MCF 10A (cell line): ENCODE measurements at regions not wholly inside any gene's neighbourhood (a gene's known extent, or its start where the extent isn't known, plus 50 kb on each side); places are given as distances from the start of the nearest gene placed in this dataset.

Experiments
- BruUV-seq: library from RNA; stranded (reverse); fragments of 400-500 nt; replicated peaks from 2 replicates; lab custom pipeline; 2021; lab: Mats Ljungman, UMichigan
- CTCF ChIA-PET: fragments of 300-600 bp; sonication (Branson Sonifier 250); formaldehyde crosslinking; extraction: SDS; loops from one replicate; lab custom pipeline; 2021; ENCODE audit warnings: antibody characterized with exemption, inconsistent platforms; lab: Yijun Ruan, JAX
- POLR2A ChIA-PET: fragments of 300-600, 350-650 bp; sonication (Branson Sonifier 250); formaldehyde crosslinking; extraction: SDS; loops from one replicate; lab custom pipeline; 2020; ENCODE audit warnings: antibody characterized with exemption, inconsistent platforms; lab: Yijun Ruan, JAX
- DNase-seq: peaks from one replicate; pipeline ENCODE4 v3.0.0-alpha.2; 2018; ENCODE audit not compliant: unreplicated experiment
- H3K27ac Mint-ChIP-seq: one replicate; pipeline ENCODE4 v1.8.0; 2022; ENCODE audit warnings: mild to moderate bottlenecking, low read depth, mixed read lengths; ENCODE audit not compliant: unreplicated experiment
- H3K27me3 Mint-ChIP-seq: one replicate; pipeline ENCODE4 v1.8.0; 2022; ENCODE audit warnings: mixed read lengths; ENCODE audit not compliant: insufficient read depth, unreplicated experiment
- H3K36me3 Mint-ChIP-seq: one replicate; pipeline ENCODE4 v1.8.0; 2022; ENCODE audit warnings: mild to moderate bottlenecking, moderate library complexity, mixed read lengths; ENCODE audit not compliant: insufficient read depth, unreplicated experiment
- H3K4me1 Mint-ChIP-seq: one replicate; pipeline ENCODE4 v1.8.0; 2022; ENCODE audit warnings: mixed read lengths; ENCODE audit not compliant: insufficient read depth, unreplicated experiment
- H3K4me3 Mint-ChIP-seq: one replicate; pipeline ENCODE4 v1.8.0; 2022; ENCODE audit warnings: mild to moderate bottlenecking, moderate library complexity, mixed read lengths; ENCODE audit not compliant: unreplicated experiment
- H3K9me3 Mint-ChIP-seq: one replicate; pipeline ENCODE4 v1.8.0; 2022; ENCODE audit warnings: mixed read lengths; ENCODE audit not compliant: unreplicated experiment
- intact Hi-C: fragments of 100-400 bp; cut with micrococcal nuclease; formaldehyde crosslinking; loops from 2 replicates; pipeline ENCODE4 v1.14.1; 2022
- TF ChIP-seq, protein P1 (sequence below): fragments of 200-600 bp; IDR thresholded peaks from one replicate; pipeline ENCODE4 v1.8.0; 2022; ENCODE audit warnings: antibody characterized with exemption, mild to moderate bottlenecking; ENCODE audit not compliant: unreplicated experiment

DNA sequence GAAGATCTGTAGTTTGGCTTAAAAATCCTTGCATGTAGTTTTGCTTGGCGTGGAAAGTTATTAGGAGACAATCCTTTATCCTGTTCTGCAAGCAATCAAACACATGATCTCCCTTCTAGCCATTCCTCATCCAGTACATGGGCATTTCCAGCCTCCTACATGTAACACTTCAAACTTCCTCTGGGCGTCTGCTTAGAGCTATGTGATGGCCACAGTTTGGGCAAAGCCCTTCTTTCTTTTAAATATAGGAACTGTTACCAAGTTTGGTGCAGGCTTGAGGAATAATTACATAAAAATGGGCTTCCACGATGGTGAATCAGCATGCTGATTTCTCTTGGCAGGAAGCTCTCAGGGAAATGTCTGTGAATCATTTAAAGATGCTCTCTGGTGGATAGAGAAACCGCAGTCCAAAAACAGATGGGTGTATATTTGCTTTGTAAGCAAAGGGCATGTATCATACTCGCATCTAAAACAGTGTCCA, 176.9 kb upstream of the FMN2 start:
- no peak overlapping the region for H3K4me3 Mint-ChIP-seq
- H3K27me3 Mint-ChIP-seq: no peaks in the 10 kb centered on the region
- intact Hi-C loops: loop anchor here (2.0 to 5.0 kb wide), 2 partner anchors 62 to 952 kb away; no protein-coding TSS in a partner anchor
- H3K36me3 Mint-ChIP-seq: no peaks in the 10 kb centered on the region
- BruUV-seq: no TSS peak
- POLR2A ChIA-PET: interaction anchor here (0.7 to 1.8 kb wide), 4 partner anchors 14 to 239 kb away, joined by 3 to 4 read pairs (median 3); no protein-coding TSS in a partner anchor
- peak; percentile 94 for DNase-seq
- no peaks in the 10 kb centered on the region for H3K9me3 Mint-ChIP-seq
- peak overlapping the region; percentile 59 for H3K27ac Mint-ChIP-seq
- CTCF ChIA-PET: interaction anchor here (0.6 to 2.6 kb wide), 13 partner anchors 8 to 1214 kb away, joined by 3 to 13 read pairs (median 4); no protein-coding TSS in a partner anchor
- TF ChIP-seq, protein P1, sequence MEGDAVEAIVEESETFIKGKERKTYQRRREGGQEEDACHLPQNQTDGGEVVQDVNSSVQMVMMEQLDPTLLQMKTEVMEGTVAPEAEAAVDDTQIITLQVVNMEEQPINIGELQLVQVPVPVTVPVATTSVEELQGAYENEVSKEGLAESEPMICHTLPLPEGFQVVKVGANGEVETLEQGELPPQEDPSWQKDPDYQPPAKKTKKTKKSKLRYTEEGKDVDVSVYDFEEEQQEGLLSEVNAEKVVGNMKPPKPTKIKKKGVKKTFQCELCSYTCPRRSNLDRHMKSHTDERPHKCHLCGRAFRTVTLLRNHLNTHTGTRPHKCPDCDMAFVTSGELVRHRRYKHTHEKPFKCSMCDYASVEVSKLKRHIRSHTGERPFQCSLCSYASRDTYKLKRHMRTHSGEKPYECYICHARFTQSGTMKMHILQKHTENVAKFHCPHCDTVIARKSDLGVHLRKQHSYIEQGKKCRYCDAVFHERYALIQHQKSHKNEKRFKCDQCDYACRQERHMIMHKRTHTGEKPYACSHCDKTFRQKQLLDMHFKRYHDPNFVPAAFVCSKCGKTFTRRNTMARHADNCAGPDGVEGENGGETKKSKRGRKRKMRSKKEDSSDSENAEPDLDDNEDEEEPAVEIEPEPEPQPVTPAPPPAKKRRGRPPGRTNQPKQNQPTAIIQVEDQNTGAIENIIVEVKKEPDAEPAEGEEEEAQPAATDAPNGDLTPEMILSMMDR: peak; percentile 18
- peaks cover 40% of the 10 kb centered on the region for H3K4me1 Mint-ChIP-seq

DNA sequence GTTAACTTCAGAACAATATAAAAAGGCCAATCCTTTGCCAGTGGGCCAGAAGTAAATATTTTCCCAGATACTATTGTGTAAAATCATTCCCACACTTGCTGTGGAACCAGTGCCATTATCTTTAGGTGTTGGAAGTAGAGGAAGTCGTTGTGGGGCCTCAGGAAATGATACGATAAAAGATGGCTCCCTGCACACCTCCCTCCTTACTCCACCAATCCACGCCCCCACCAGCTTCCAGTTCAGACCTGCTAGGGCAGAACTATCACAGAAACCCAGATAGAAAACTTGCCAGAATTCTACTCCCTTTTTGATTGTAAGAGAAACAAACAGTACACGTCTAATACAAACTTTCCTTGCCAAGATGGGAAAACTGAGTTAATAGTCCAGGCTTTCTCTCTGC, 173.0 kb upstream of the FMN2 start:
- H3K4me3 Mint-ChIP-seq: no peak overlapping the region
- BruUV-seq: no TSS peak
- H3K36me3 Mint-ChIP-seq: no peaks in the 10 kb centered on the region
- POLR2A ChIA-PET: interaction anchor here (0.7 to 1.1 kb wide), 3 partner anchors 10 to 1238 kb away, joined by 3 to 5 read pairs (median 3); no protein-coding TSS in a partner anchor
- DNase-seq: no peak
- peaks cover 15% of the 10 kb centered on the region for H3K4me1 Mint-ChIP-seq
- TF ChIP-seq, protein P1: no peak
- CTCF ChIA-PET: interaction anchor here (0.5 to 2.1 kb wide), 4 partner anchors 33 to 480 kb away, joined by 3 to 12 read pairs (median 4); no protein-coding TSS in a partner anchor
- H3K9me3 Mint-ChIP-seq: peaks cover 7% of the 10 kb centered on the region
- intact Hi-C loops: no loop called here
- H3K27ac Mint-ChIP-seq: no peak overlapping the region
- no peaks in the 10 kb centered on the region for H3K27me3 Mint-ChIP-seq

DNA sequence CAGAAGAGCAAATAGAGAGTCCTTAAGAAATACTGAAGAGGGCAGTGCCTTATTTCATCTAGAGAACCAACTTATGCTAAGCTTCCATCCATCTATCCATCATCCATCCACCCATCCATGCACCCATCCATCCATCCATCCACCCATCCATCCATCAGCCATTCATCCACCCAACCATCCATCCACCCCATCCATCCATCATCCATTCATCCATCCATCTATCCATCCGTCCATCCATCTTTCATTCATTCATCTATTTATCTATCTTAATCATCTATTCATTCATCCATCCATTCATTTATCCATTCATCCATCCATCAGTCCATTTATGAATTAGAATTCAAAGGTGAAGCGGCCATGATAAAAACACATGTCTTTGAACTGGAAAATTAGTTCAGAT, 171.5 kb upstream of the FMN2 start:
- H3K4me3 Mint-ChIP-seq: no peak overlapping the region
- H3K9me3 Mint-ChIP-seq: peaks cover 7% of the 10 kb centered on the region
- no peak overlapping the region for H3K27ac Mint-ChIP-seq
- no TSS peak for BruUV-seq
- no peak for DNase-seq
- no peaks in the 10 kb centered on the region for H3K36me3 Mint-ChIP-seq
- intact Hi-C loops: no loop called here
- POLR2A ChIA-PET: interaction anchor here (0.6 kb wide), 1 partner anchor 527 kb away, joined by 3 read pairs; no protein-coding TSS in a partner anchor
- peaks cover 4% of the 10 kb centered on the region for H3K4me1 Mint-ChIP-seq
- CTCF ChIA-PET: interaction anchor here (0.7 to 2.1 kb wide), 5 partner anchors 17 to 831 kb away, joined by 3 to 12 read pairs (median 3); no protein-coding TSS in a partner anchor
- TF ChIP-seq, protein P1: no peak
- H3K27me3 Mint-ChIP-seq: no peaks in the 10 kb centered on the region

DNA sequence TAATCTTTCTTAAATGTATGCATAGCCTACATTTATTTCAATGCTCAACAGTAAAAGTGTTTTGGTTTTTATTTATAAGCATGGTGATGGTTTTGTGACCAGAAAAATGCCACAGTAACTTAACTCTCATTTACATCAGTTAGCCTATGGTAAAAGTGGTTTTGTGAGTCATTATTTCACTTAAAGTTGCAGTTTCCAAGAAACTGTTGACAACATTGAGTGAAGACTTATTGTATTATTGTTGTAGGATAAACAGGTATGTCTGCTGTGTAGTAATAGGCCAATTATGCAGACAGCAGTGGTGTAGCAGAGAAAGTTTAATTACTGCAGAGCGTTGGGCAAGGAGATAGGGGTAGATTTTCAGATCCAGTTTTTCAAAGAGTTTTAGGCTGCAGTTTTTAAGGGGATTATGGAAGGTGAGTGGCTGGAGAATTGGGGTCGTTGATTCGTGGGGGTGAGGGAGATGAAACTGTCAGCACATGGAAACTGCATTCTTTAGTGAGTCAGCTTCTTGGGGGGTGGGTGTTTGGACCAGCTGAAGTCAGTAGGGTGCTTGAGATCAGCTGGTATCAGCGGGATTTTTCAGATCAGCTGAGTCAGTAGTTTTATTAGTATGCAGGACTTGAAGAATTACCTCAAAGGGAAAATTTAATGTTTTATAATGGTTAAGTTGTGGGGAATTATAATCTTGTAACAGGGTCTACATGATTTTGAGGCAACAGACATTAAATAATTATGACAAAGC, 168.7 kb upstream of the FMN2 start:
- Mint-ChIP-seq H3K4me1 (no peaks in the 10 kb centered on the region), H3K36me3 (no peaks in the 10 kb centered on the region), H3K4me3 (no peak overlapping the region), H3K27ac (no peak overlapping the region), H3K9me3 (peaks cover 7% of the 10 kb centered on the region), H3K27me3 (no peaks in the 10 kb centered on the region)
- POLR2A ChIA-PET: no interaction called here
- TF ChIP-seq, protein P1: no peak
- intact Hi-C loops: no loop called here
- CTCF ChIA-PET: interaction anchor here (0.5 to 0.9 kb wide), 3 partner anchors 28 to 678 kb away, joined by 3 to 5 read pairs (median 3); no protein-coding TSS in a partner anchor
- BruUV-seq: no TSS peak
- DNase-seq: peak; percentile 13
